ENCODE measurements at regions not wholly inside any gene's neighbourhood (a gene's known extent, or its start where the extent isn't known, plus 50 kb on each side); places are given as distances from the start of the nearest gene placed in this dataset.

GRCh38 chr22:27214691-27215090 lies 557.3 kb downstream of the MIAT start:
- no peak for TF ChIP-seq JUND (IDR thresholded peaks at IDR 0.05; ENCODE audit: low read depth)
- in situ Hi-C loops (cut with HindIII; ENCODE audit: low pct_unique_long_range_greater_than_20kb, low sequenced_read_pairs), result no loop called here
- no peak for DNase-seq (ENCODE audit: low read depth in 1 of 2, low spot score in 1 of 2)

- no peak for DNase-seq (ENCODE audit: low read depth in 1 of 2, low spot score in 1 of 2)
- no peak for TF ChIP-seq JUND (IDR thresholded peaks at IDR 0.05; ENCODE audit: low read depth)
- in situ Hi-C loops (cut with HindIII; ENCODE audit: low pct_unique_long_range_greater_than_20kb, low sequenced_read_pairs), result no loop called here
Measured at GRCh38 chr22:27215871-27216270, 558.5 kb downstream of the MIAT start.

DNA sequence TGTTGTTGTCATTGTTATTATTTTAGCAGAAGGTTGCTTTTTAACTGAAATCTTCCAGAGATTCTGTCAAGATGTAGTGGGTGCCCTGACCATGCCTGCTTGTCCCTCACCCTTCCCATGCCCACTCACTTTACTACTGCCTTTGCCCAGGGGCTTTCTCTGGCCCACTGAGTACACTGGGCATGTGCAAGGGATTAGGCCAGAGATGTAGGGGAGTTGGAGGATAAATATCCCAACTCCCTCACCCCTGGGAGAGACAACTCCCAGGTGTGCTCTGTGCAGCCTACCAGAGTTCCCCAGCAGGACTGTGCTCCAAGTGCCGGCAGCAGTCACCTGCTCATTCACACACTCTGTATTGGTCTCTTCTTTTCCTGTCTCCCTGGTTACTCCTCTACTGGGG lies 559.1 kb downstream of the MIAT start:
- TF ChIP-seq JUND (IDR thresholded peaks at IDR 0.05; ENCODE audit: low read depth), result no peak
- in situ Hi-C loops (cut with HindIII; ENCODE audit: low pct_unique_long_range_greater_than_20kb, low sequenced_read_pairs), result no loop called here
- no peak for DNase-seq (ENCODE audit: low read depth in 1 of 2, low spot score in 1 of 2)

- no peak for DNase-seq (ENCODE audit: low read depth in 1 of 2, low spot score in 1 of 2)
- no peak for TF ChIP-seq JUND (IDR thresholded peaks at IDR 0.05; ENCODE audit: low read depth)
- in situ Hi-C loops (cut with HindIII; ENCODE audit: low pct_unique_long_range_greater_than_20kb, low sequenced_read_pairs), result no loop called here
Measured at GRCh38 chr22:27217154-27217553, 559.8 kb downstream of the MIAT start.

- TF ChIP-seq JUND (IDR thresholded peaks at IDR 0.05; ENCODE audit: low read depth), result no peak
- peak in 1 of 2 experiments; percentile 57 for DNase-seq (ENCODE audit: low read depth in 1 of 2, low spot score in 1 of 2)
- in situ Hi-C loops (cut with HindIII; ENCODE audit: low pct_unique_long_range_greater_than_20kb, low sequenced_read_pairs), result no loop called here
Measured at GRCh38 chr22:27218012-27218920, 560.9 kb downstream of the MIAT start.

DNA sequence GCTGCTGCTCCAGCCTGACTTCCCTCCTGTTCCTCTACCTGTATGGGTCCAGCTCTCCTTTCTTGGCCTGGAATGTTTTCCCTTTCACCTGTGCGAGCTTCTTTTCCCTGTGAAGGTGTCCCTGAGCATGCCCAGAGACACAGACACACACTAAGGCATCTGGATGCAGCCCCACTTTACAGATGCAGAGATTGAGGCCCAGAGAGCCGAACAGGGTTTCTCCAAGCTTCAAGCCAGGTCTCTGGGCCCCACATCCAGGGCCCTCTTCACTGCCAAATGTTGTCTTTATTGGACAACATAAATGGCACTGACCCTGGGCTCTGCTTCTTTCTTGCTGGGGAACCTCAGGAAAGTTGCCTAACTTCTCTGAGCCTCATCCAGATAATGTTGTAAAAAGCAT lies 561.6 kb downstream of the MIAT start:
- no peak for TF ChIP-seq JUND (IDR thresholded peaks at IDR 0.05; ENCODE audit: low read depth)
- DNase-seq (ENCODE audit: low read depth in 1 of 2, low spot score in 1 of 2), result no peak
- in situ Hi-C loops (cut with HindIII; ENCODE audit: low pct_unique_long_range_greater_than_20kb, low sequenced_read_pairs), result no loop called here

DNA sequence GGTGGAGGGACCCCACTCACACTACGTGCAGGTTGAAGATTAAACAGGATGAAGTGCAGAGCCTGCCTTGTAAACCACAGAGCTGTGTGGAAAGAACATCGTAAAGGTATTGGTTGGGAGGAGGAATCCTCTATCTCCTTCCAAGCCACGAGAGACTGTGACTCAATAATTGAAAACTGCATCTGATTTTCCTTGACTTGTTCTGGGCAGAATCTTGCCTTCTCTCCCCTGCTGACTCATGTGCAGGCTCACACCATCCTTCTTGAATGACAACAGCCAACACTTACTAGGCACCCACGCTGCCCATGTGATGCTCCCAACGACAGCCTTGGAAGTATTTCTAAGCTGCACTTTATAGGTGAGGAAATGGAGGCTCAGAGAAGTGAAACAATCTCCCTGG lies 563.0 kb downstream of the MIAT start:
- no peak for TF ChIP-seq JUND (IDR thresholded peaks at IDR 0.05; ENCODE audit: low read depth)
- in situ Hi-C loops (cut with HindIII; ENCODE audit: low pct_unique_long_range_greater_than_20kb, low sequenced_read_pairs), result no loop called here
- no peak for DNase-seq (ENCODE audit: low read depth in 1 of 2, low spot score in 1 of 2)

- TF ChIP-seq JUND (IDR thresholded peaks at IDR 0.05; ENCODE audit: low read depth), result no peak
- in situ Hi-C loops (cut with HindIII; ENCODE audit: low pct_unique_long_range_greater_than_20kb, low sequenced_read_pairs), result no loop called here
- DNase-seq (ENCODE audit: low read depth in 1 of 2, low spot score in 1 of 2), result no peak
Measured at GRCh38 chr22:27222178-27222577, 564.8 kb downstream of the MIAT start.

- TF ChIP-seq JUND (IDR thresholded peaks at IDR 0.05; ENCODE audit: low read depth), result no peak
- in situ Hi-C loops (cut with HindIII; ENCODE audit: low pct_unique_long_range_greater_than_20kb, low sequenced_read_pairs), result no loop called here
- DNase-seq (ENCODE audit: low read depth in 1 of 2, low spot score in 1 of 2), result peak in 1 of 2 experiments; percentile 12
Measured at GRCh38 chr22:27223317-27224177, 566.2 kb downstream of the MIAT start.

DNA sequence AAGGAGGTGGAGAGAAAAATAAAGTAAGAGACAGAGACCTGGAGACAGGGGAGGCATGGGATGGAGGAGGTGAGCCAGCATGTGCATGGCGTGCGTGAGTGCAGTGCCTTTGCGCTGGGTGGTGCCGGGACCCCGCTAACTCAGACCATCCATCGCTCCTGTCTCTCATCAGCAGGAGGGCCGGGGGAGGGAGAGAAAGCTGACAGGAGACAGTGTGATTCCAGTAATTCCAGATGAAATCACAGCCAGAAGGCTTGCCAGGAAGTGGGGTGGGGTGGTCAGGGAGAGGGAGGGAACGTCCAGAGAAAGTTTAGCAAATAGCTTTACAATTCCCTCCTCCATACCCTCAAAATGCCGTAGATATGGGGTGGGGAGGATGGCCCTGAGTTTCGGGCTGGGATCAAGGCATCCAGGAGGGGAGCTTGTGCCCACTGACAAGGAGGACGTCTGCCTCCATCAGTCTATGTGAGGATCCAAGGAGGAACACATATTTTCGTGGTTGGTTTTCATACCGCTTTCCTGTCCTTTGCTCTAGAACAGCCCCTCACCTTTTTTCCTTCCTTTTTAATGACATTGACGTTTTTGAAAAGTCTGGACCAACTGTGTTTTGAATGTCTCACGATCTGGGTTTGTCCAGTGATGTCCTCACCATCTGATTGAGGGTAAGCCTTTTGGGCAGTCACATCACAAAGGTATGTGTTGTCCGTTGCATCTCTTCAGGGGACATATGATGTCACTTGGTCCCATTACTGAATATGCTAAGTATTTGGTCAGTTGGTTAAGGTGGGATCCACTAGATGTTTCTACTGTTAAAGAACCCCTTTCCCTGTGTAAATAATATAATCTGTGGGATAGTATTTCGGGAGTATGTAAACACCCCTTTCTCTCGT lies 567.3 kb downstream of the MIAT start:
- no peak for TF ChIP-seq JUND (IDR thresholded peaks at IDR 0.05; ENCODE audit: low read depth)
- in situ Hi-C loops (cut with HindIII; ENCODE audit: low pct_unique_long_range_greater_than_20kb, low sequenced_read_pairs), result no loop called here
- DNase-seq (ENCODE audit: low read depth in 1 of 2, low spot score in 1 of 2), result no peak

DNA sequence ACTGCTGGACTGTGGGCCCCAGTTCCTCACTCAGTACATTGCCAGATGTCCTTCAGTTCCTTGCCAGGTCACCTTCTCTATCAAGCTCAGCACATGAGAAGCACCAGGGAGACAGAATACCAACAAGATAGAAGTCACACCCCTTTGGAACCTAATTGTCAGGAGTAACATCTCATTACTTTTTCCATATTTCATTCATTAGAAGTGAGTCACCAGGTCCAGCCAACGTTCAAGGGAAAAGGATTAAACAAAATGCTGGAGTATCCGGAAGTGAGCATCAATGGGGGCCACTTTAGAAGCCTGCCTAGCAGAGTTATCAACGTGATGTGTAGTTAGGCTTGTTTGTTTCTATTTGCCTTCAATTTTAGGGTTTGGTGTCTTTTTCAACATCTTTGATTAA lies 569.3 kb downstream of the MIAT start:
- no peak for DNase-seq (ENCODE audit: low read depth in 1 of 2, low spot score in 1 of 2)
- in situ Hi-C loops (cut with HindIII; ENCODE audit: low pct_unique_long_range_greater_than_20kb, low sequenced_read_pairs), result no loop called here

GRCh38 chr22:27228771-27229170 lies 571.4 kb downstream of the MIAT start:
- no peak for TF ChIP-seq JUND (IDR thresholded peaks at IDR 0.05; ENCODE audit: low read depth)
- DNase-seq (ENCODE audit: low read depth in 1 of 2, low spot score in 1 of 2), result peak in 1 of 2 experiments; percentile 28
- in situ Hi-C loops (cut with HindIII; ENCODE audit: low pct_unique_long_range_greater_than_20kb, low sequenced_read_pairs), result no loop called here

More for the DNA sequence above, 569.3 kb downstream of the MIAT start:
- no peak for TF ChIP-seq JUND (IDR thresholded peaks at IDR 0.05; ENCODE audit: low read depth)
